ENCODE measurements at regions not wholly inside any gene's neighbourhood (a gene's known extent, or its start where the extent isn't known, plus 50 kb on each side); places are given as distances from the start of the nearest gene placed in this dataset.
"Not testable (repeated sequence)": the region's sequence is repeated elsewhere in the genome, so short reads cannot be mapped to it uniquely, and the experiment has no call there.

DNA sequence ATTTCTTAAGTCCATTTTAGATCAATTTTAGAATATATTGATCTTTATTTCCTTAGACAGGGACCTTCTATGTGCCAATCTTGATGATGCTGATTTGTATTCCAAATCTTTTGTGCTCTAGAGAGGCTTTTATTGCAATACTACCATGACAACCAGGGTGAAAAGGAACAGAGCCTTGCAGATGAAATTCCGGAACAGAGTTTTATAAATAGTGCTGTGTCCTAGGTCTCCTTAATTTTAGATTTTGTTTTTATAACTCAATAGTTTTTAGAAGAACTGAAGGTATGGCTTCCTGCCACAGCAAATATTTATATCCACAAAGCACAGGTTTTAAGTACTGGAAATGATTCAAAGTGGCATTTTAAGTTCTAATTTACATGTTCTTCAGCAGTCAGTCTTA lies 160.2 kb downstream of the PMAIP1 start:
- DNase-seq: no peak

DNA sequence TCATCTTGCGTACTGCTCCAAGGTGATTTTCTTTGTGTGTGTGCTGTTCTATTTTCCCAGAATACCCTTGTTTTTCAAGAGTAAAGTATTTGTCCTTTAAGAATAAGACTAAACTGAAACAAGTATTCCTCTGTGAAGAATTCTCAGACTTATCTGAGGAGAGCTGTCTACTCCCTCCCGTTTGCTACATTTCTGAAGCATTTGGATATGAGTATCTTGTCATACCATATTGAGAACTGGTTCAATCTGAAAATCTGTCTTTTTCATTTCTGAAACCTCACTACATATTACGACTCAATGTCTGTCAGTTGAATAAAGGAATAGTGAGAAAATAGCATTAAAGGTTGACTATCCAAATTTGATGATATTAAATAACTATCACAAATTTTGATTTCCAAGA lies 159.4 kb downstream of the PMAIP1 start:
- DNase-seq: no peak

DNA sequence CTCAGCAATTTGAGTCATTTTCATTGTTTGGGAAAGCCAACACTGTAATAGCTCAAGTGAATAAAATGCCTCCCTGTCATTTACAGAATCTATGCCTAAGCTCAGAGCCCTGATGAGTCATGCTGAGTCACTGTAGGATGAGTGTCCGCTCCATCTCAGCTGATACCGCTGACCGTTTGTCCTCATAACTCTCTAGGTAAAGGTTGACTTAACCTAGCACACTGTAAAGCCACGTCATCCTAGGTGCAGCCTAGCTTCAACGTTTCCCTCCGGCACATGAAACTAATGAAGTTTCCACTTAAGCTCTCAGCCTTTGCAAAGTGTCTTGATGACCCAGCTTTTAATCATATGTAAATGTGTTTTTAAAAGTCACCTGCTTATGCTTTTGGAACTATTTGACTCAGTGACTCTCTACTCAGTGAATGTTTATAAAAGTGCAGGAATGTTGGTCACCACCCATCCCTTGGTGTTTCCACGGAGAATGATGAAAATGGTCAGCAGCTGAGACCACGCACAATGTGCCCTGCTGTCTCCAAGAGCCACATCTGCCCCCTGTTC lies 154.0 kb downstream of the PMAIP1 start:
- no peak for DNase-seq

DNA sequence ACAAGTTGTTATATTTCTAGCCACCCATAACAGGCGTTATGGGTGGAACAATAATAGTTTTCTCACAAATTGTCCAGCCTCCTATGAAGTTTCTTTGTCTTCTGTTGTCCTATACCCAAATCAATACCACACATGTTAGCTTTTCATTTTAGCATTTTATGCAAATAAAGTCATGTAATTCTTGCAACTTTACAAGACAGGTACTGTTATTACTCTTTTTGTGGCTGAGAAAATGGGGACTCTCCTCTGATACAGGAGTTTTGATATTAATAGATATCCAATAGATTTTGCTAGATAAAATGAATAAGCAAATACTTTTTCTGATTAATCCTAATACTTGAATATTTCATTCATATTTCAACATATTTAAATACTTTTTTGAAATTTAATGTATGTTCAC lies 151.0 kb downstream of the PMAIP1 start:
- DNase-seq: no peak

DNA sequence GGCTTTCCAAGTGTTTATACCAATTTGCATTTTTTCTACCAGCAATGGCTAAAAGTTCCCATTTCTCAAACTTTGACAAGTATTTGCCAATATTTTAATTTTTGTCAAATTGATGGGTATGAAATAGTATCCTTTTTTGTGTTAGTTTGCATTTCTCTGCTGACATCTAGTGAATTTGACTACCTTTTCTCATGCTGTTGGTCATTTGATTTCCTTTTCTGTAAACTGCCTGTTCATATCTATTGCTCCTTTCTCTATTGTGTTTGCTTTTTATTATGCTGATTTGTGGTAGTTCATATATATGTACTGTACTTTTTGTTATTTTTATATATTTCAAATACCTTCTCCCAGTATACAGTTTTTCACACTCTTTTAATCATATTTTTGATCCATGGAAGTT lies 149.4 kb downstream of the PMAIP1 start:
- DNase-seq: no peak

DNA sequence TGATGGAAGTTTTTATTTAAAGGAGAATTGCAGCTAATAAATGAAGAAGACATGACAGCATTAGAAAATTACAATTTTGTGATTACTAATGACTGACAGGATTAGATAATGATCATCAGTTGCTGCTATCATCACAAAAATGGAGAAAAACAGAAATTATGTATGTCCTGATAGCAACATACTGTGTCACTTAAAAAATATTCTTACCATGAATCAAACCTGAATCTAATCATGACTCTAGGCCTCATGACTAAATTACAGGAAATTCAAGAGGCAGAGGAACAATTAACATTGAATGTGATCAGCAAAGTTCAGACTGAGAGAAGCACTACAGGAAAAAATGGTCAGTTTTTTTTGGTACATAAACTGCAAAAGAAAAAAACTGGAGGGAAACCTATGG lies 147.8 kb downstream of the PMAIP1 start:
- DNase-seq: no peak

DNA sequence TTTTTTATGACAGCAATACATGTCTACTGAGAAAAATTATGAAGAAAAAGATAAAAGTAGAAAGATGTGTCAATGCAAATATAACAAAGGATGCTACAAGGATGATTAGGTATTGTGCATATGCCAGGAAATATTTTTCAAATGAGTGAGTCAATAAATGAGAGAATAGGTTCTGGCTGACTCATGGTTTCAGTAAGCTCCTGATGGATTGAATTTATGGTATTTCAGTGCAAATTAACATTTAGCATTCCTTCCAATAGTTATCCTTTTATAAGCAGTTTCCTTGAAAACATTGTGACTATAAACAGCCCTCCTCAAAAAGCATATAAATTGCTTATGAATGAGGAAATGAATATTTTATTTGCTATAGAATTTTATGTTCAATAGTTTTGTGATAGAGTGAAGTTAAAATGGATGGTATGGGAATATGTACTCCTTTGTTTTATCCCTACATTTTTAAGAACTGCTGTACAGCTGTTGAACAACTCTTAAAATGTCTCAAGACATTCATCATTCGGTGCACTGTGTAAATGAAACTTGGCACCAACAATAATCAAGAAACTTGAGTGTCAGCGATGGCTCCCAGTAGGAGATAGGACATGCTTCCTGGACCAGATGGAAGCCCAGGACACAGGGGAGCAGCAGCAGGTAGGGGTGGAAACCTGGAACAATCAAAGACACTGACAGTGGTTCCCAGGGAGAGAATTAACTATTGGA lies 144.7 kb downstream of the PMAIP1 start:
- DNase-seq: no peak

DNA sequence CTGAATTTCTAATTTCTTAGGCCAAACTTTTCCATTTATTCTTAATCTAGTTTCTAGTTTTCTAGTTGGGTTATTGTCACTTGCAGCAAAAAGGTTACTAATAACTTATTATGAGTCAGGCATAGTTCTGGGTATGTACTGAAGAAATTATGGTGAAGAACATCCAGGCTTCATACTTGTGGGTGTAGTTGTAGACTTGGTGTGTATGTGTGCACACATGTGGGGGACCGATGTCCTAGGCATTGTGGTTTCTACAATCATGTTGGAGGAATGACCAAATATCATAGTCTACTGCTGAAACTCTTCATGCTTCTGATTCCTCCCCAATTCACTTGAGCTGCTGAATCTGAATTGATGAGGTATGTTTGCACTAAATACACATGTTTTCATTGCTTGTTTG lies 141.2 kb downstream of the PMAIP1 start:
- DNase-seq: no peak

DNA sequence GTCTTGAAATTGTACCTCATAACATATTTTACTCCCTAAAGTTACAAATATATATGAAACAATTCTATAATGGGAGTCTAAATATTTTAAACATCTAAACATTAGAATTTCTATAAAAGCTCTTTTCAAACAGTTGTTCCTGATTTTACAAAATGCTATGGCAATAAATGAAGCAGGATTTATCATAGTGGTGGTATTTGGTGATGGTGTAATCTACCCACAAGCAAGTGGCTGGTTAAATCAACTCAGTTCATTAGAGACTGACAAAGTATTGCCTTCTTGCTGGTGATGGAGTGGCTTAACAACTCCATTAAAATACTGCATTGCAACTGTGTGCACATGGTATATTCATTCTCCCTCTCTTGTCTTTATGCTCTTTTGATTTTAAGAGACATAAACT lies 138.9 kb downstream of the PMAIP1 start:
- DNase-seq: no peak

DNA sequence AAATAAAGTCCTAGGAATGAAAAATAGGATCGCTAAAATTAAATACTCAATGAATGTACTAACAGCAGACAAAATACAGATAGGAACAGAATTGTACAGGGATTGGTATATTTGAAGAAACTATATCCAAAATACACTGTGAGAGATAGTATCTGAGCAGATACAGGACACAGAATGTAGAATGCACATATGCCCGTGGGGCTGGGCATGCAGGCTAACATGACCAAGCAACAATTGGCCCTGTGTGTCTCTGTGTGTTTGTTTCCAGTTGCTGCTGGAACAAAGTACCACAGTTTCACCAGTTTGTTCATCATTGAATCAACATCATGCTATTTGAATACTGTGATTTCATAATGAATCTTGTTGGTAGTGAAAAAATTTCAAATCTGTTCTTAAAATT lies 127.6 kb downstream of the PMAIP1 start:
- no peak for DNase-seq

DNA sequence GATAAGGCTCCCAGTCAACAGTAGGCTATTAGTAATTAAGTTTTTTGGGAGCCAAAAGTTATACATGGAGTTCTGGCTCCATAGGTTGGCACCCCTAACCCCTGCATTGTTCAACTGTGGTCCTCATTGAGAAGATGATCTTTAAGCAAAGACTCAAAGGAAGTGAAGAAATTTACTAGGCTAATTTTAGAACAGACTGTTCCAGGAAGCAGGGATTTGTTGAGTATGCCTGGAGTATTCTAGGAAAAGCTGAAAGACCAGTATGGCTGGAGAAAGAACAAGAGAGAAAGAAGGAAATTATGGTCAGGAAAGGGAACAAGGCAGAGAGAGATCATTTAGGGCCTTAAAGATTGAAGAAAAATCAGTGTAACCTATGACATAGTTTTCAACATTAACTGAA lies 125.1 kb downstream of the PMAIP1 start:
- DNase-seq: no peak

DNA sequence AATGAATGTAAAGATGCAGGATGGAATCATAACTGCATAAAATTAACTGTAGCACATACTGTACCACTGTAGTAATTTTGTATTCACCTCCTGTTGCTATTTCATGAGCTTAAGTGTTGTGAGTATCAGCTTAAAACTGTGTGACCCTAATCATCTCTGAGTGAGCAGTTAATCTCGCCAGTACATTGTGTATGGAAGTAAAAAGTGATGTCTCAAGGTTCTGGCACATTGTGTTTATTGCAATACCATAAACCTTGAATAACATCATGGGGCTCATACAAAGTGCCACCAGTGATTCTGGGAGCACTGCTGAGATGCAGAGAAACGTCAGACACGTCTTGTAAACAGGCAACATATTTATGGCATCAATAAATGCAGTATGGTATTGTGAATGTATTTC lies 124.5 kb downstream of the PMAIP1 start:
- no peak for DNase-seq

DNA sequence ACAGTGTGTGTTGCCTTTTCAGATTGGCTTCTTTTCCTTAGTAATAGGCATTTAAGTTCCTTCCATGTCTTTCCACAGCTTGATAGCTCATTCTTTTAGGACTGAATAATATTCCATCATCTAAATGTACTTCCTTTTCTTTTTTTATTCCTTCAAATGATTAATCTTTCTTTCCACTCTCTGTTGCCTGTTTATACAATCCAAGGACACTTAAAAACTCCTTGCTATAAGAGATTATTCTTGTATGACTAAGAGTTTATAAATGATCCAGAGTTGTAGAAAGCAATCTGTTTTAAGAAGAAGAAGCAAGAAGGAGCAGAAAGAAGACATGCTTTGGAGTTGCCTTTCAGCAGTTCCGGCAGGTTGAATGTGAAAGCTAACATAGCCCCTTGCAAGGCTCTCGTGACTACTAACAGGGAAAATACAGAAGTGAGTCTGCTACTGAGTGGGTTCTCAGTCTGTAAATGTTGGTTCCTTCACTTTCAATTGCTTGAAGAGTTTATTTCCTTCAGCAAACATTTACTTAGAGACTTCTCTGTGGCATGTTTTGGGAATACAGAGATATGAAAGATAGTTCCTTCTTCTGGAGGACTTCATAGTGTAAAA lies 123.0 kb downstream of the PMAIP1 start:
- no peak for DNase-seq

DNA sequence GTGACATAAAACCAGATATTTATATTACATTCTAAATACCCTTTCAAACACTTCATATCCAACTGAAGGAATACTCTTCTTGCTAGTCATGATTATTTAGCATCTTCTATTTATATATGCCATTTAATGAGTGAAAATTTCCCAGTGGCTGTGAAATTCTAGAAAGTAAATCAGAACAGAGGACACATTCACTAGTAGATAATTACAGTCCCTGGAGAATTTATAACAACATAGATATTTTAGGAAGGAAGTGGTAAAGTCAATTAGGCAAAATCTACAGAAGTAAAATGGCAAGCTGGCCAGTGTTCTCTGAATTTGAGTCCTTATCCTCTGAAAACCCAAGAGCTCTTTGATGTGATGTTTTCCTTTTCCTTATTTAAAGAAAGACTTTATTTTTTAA lies 121.8 kb downstream of the PMAIP1 start:
- no peak for DNase-seq

DNA sequence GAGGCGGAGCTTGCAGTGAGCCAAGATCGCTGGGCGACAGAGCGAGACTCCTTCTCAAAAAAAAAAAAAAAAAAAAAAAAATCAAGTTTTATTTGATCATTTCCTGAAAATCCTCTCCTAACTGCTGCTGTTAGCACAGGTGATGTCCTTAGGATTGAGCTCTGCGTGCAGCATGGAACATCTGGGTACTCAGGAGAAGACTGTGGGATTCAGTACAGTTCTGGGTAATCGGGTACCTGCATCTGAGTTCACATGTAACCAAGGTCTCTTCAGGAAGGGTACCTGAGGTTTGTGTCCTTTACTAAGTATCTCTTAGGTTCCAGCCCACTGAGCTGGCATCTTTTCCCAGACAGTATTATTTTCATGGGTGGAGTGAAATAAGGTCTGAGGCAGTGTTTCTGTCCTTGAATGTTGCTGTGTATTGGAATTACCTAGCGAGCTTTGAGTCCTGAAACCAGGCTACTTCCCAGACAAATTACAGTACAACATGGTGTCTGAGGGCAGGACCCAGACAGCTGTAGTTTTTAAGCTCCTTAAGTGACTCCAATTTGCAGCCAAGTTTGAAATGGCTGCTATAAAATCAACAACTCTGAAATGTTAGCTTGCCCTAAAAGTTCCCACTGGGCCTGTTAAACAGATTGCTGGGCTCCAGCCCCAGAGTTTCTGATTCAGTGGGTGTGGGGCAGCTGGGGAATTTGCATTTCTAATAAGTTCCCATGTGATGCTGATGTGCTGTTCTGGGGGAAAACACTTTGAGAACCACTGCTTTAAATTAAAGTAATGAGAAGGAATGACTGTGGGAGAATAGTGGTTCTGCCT lies 120.5 kb downstream of the PMAIP1 start:
- DNase-seq: no peak

DNA sequence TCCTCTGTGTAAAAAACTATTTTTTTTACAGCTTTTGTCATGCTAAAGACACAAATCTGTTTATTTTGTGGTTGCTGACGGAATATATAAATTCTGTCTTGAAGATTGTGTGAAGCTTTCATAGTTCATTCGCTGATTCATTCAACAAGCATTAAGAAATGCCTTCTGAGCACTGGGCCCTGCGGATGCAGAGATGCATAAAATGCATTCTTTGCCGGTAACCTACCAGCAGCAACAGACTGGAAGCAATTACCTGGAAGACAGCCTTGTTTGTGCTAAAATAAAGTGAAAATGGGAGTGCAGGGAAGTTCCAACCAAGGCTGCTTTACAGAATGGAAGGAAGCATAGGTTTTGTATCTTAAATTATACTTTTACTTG lies 119.7 kb downstream of the PMAIP1 start:
- no peak for DNase-seq

DNA sequence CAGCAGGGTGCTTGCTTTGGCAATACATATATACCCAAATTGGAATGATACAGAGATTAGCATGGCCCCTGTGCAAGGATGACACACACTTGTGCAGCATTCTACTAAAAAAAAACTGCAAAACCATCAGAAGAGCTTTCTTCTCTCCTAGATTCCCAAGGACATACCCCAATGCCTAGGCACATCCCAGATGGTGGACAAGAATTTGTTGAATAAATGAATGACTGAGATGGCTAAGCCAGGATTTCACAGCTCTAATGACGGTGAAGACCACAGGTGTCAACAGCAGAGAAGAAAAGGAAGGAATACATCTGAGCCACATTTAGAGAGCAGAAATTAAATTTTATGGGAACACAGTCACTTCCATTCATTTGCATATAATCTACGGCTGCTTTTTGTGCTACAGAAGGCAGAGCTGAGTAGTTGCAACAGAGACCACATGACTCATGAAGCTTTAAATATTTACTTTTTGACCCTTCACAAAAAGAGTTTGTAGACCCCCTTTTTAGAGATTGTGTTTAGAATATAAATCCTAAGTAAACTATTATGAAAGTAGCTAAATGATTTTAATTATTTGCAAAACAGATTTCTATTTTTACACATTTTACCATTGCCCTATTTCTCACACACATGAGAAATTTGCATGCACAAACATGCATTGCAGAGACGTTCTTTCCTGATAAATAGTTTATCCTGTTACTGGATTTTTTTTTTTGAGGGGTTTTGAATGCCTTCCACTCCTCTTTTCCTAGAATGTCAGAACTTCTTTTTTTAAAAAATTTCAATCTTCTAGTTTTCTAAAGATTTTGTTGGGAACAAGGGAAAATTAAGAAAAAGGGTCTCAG lies 119.0 kb downstream of the PMAIP1 start:
- DNase-seq: no peak

DNA sequence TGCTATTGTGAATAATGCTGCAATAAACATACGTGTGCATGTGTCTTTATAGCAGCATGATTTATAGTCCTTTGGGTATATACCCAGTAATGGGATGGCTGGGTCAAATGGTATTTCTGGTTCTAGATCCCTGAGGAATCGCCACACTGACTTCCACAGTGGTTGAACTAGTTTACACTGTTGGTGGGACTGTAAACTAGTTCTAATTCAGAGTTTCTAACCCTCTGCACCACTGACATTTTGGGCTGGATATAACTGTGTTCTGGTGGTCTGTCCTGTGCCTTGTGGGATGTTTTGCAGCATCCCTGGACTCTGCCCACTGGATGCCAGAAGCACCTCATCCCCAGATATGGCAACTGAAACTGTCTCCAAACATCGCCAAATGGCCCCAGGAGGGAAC lies 118.3 kb downstream of the PMAIP1 start:
- DNase-seq: not testable (repeated sequence)

DNA sequence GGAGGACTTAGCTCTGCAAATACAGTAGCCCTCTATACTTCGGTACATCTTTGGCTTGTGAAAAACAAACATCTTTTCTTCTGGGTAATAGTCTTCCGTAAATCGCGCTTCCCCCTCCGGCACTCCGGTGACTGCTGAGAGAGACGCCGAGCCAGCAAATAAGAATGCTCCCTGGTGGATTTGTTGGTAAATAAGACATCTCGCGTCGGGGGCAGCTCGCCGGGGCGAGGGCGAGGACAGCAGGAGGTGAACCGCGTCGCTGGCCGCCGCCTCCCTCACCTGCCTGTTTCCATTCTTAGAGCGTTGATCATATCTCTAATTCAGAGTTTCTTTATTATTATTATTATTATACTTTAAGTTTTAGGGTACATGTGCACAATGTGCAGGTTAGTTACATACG lies 117.6 kb downstream of the PMAIP1 start:
- no peak for DNase-seq

DNA sequence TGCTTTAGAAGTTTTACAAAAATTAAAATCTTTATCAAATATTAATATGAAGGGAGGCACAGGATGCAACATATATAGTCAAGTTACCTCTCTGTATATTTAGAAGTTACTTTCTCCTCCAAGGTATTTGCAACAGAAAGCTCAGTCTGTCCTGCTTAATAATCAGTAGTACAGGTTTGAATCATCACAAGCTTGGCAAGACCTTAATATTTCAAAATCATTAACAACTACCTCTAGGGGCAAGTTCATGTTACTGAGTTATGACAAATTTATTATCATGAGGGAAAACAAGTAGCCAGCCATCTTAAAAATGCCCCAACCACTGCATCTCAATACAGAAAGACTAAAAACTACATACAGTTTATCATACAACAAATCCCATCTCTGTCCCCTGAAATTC lies 116.0 kb downstream of the PMAIP1 start:
- DNase-seq: not testable (repeated sequence)

DNA sequence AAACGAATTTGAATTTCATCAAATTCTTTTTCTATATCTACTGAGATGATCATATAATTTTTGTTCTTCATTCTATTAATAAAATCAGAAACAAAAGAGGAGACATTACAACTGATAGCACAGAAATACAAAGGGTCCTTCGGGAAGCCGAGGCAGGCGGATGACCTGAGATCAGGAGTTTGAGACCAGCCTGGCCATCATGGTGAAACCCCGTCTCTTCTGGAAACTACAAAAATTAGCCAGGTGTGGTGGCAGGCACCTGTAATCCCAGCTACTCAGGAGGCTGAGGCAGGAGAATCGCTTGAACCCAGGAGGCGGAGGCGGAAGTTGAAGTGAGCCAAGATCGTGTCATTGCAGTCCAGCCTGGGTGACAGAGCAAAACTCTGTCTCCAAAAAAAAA lies 113.4 kb downstream of the PMAIP1 start:
- not testable (repeated sequence) for DNase-seq

DNA sequence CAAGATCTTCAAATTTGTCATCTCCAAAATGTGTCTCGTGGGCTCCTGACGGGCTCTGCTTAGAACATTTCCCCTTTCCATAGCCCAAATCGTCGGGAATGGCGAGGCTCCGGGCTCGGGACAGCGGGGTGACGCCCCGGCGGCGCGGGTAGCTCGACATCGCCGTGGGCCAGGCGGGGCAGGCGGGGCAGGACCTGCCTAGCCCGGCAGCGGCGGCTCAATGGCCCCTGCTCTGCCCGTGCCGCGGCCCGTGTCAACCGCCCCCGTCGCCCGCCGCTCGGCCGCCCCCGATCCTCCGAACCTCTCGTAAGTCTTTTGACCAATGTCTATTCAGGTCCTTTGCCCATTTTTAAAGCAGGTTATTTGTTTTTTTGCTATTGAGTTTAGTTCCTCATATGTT lies 111.2 kb downstream of the PMAIP1 start:
- DNase-seq: no peak

DNA sequence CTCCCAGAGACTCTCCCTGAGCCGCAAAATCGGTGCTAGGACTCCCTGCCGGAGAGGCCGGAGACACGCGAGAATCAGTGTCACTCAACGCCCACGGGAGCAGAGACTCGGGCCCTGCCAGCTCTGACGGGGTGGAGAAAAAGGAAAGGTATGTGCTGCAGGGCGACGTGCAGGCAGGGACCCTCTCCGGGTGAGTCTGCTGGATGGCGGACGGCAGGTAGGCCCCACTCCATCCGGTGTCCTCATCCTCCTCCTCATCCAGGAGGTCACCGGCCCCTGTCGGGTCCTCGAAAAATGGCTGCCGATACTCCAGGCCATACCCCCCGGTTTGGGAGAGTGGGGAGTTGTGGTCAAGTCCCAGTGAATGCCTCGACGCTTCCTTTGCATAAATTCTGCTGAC lies 110.7 kb downstream of the PMAIP1 start:
- DNase-seq: no peak
